ENCODE measurements at regions not wholly inside any gene's neighbourhood (a gene's known extent, or its start where the extent isn't known, plus 50 kb on each side); places are given as distances from the start of the nearest gene placed in this dataset.

DNA sequence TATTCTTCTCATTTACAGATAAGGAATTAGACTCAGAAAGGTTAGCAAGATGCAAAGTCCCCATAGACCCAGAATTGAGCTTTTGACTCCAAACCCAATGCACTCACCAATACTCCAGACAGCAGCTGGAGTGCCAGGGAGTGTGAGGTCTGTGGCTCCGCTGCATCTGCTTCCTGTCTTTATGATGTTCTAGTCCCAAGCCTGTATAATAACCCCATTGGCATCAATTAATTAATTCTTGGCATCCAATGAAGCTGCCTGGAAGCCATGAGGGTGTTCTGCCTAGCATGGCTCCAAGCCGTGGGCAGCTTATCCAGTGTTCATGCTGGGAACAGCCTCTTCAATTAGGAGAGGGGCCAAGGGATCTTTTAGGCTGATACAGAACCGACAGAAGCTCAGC lies 188.7 kb downstream of the GIPC2 start:
- Histone ChIP-seq H3K27me3 (ENCODE audit: control insufficient read depth, insufficient read depth, low read length) (no peaks in the 10 kb centered on the region), H3K36me3 (ENCODE audit: control insufficient read depth, insufficient read depth, low read length) (no peaks in the 10 kb centered on the region), H3K4me3 (ENCODE audit: low read depth, low read length) (no peak overlapping the region)
- CTCF ChIA-PET: no interaction called here
- no peak for TF ChIP-seq CTCF (IDR thresholded peaks at IDR 0.05; ENCODE audit: insufficient read depth, low read depth, low read length)
- no peak for DNase-seq (ENCODE audit: low read depth)
- POLR2A ChIA-PET: no interaction called here

- DNase-seq (ENCODE audit: low read depth): no peak
- no peak overlapping the region for H3K4me3 ChIP-seq (ENCODE audit: low read depth, low read length)
- CTCF ChIA-PET: no interaction called here
- POLR2A ChIA-PET: no interaction called here
- no peaks in the 10 kb centered on the region for H3K36me3 ChIP-seq (ENCODE audit: control insufficient read depth, insufficient read depth, low read length)
- H3K27me3 ChIP-seq (ENCODE audit: control insufficient read depth, insufficient read depth, low read length): no peaks in the 10 kb centered on the region
- TF ChIP-seq CTCF (IDR thresholded peaks at IDR 0.05; ENCODE audit: insufficient read depth, low read depth, low read length): no peak
These were observed 190.9 kb downstream of the GIPC2 start for GRCh38 chr1:78236716-78237115.

DNA sequence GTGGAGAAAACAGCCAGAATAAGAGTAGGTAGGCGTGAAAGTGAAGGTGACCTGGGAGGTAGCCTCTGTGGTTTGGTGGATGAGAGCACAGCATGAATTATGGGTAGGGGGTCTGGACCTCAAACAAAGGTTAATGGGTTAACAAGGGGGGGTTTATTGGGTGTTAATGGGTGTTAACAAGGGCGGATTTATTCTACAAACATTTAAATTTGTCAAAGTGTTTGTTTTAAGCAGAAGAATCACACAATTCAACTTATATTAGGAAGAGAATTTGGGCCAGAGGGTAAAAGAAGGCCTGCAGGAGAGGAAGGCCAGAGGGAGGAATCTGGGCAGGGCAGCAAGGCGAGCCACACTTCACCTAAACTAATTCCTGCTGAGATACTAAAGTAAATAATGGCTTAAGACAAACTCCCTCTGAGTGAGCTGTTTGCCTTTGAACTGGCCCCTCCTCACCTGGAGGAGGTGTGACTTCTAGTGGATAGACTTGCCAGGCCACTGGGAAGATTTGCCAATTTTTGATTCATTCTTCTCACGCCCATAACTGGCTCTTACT lies 191.7 kb downstream of the GIPC2 start:
- Histone ChIP-seq H3K4me3 (ENCODE audit: low read depth, low read length) (no peak overlapping the region), H3K36me3 (ENCODE audit: control insufficient read depth, insufficient read depth, low read length) (no peaks in the 10 kb centered on the region), H3K27me3 (ENCODE audit: control insufficient read depth, insufficient read depth, low read length) (no peaks in the 10 kb centered on the region)
- no peak for DNase-seq (ENCODE audit: low read depth)
- ChIA-PET POLR2A (no interaction called here), CTCF (no interaction called here)
- TF ChIP-seq CTCF (IDR thresholded peaks at IDR 0.05; ENCODE audit: insufficient read depth, low read depth, low read length): no peak

DNA sequence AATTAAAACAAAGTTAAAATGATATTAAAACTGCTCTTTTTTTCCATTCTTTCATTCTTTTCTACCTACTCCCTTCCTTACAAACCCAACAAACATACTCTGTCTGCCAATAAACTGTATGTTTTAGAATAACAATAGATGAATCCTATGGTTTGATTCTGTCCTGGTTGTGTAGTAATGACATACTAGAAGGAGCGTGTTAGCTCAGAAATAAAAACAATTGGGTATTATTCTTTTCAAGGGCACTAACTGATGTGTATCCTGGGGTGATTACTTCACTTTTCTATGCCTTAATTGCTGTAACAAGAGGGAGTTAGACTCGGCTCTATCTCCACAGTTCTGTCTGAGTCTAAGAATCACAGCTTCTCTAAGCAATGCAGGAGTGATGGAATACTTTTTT lies 194.4 kb downstream of the GIPC2 start:
- H3K36me3 ChIP-seq (ENCODE audit: control insufficient read depth, insufficient read depth, low read length): no peaks in the 10 kb centered on the region
- CTCF ChIA-PET: interaction anchor here (1.5 kb wide), 1 partner anchor 12 kb away, joined by 3 read pairs; no protein-coding TSS in a partner anchor
- TF ChIP-seq CTCF (IDR thresholded peaks at IDR 0.05; ENCODE audit: insufficient read depth, low read depth, low read length): no peak
- no peaks in the 10 kb centered on the region for H3K27me3 ChIP-seq (ENCODE audit: control insufficient read depth, insufficient read depth, low read length)
- no peak overlapping the region for H3K4me3 ChIP-seq (ENCODE audit: low read depth, low read length)
- POLR2A ChIA-PET: no interaction called here
- DNase-seq (ENCODE audit: low read depth): no peak

DNA sequence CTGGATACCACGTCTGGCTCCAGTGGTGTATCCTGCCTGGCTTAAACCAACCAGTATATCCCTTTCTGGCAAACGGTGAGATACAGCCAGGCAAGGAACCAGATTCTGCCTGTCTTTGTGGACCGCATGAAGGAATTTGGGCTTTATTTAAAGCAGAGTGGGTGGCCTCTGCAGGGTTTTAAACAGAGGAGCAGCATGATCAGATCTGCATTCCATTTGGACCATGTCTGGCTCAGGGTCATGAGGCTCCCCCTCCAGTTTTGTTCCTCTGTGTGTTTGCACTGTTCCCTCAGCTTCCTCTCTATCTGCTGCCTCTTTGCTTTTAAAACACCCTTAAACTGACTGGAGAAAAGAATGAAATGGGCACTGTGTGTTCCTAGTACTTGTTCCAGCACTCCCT lies 195.0 kb downstream of the GIPC2 start:
- TF ChIP-seq CTCF (IDR thresholded peaks at IDR 0.05; ENCODE audit: insufficient read depth, low read depth, low read length): no peak
- POLR2A ChIA-PET: no interaction called here
- no peak for DNase-seq (ENCODE audit: low read depth)
- Histone ChIP-seq H3K27me3 (ENCODE audit: control insufficient read depth, insufficient read depth, low read length) (no peaks in the 10 kb centered on the region), H3K4me3 (ENCODE audit: low read depth, low read length) (no peak overlapping the region), H3K36me3 (ENCODE audit: control insufficient read depth, insufficient read depth, low read length) (no peaks in the 10 kb centered on the region)
- CTCF ChIA-PET: interaction anchor here (1.5 kb wide), 1 partner anchor 12 kb away, joined by 3 read pairs; no protein-coding TSS in a partner anchor

Data from BJ (cell line).